Glutamatergic neuron (in vitro differentiated cells): ENCODE measurements at regions not wholly inside any gene's neighbourhood (a gene's known extent, or its start where the extent isn't known, plus 50 kb on each side); places are given as distances from the start of the nearest gene placed in this dataset.
"Not testable (repeated sequence)": the region's sequence is repeated elsewhere in the genome, so short reads cannot be mapped to it uniquely, and the experiment has no call there.

Experiments
- DNase-seq: peaks from one replicate; pipeline ENCODE4 v3.0.0; 2022
- H3K27ac Mint-ChIP-seq: one replicate; pipeline ENCODE4 v1.8.0; 2020; ENCODE audit warnings: mild to moderate bottlenecking, mixed read lengths, inconsistent platforms; ENCODE audit not compliant: unreplicated experiment
- H3K27me3 Mint-ChIP-seq: one replicate; pipeline ENCODE4 v1.8.0; 2020; ENCODE audit warnings: mild to moderate bottlenecking, moderate library complexity, mixed read lengths, inconsistent platforms; ENCODE audit not compliant: unreplicated experiment
- H3K36me3 Mint-ChIP-seq: one replicate; pipeline ENCODE4 v1.8.0; 2020; ENCODE audit warnings: mild to moderate bottlenecking, mixed read lengths, inconsistent platforms; ENCODE audit not compliant: unreplicated experiment
- H3K4me1 Mint-ChIP-seq: one replicate; pipeline ENCODE4 v1.8.0; 2020; ENCODE audit warnings: mild to moderate bottlenecking, low read depth, mixed read lengths, inconsistent platforms; ENCODE audit not compliant: unreplicated experiment
- H3K4me3 Mint-ChIP-seq: one replicate; pipeline ENCODE4 v1.8.0; 2020; ENCODE audit warnings: mild to moderate bottlenecking, mixed read lengths, inconsistent platforms; ENCODE audit not compliant: unreplicated experiment
- H3K9me3 Mint-ChIP-seq: one replicate; pipeline ENCODE4 v1.8.0; 2020; ENCODE audit warnings: mild to moderate bottlenecking, moderate library complexity, mixed read lengths, inconsistent platforms; ENCODE audit not compliant: unreplicated experiment

DNA sequence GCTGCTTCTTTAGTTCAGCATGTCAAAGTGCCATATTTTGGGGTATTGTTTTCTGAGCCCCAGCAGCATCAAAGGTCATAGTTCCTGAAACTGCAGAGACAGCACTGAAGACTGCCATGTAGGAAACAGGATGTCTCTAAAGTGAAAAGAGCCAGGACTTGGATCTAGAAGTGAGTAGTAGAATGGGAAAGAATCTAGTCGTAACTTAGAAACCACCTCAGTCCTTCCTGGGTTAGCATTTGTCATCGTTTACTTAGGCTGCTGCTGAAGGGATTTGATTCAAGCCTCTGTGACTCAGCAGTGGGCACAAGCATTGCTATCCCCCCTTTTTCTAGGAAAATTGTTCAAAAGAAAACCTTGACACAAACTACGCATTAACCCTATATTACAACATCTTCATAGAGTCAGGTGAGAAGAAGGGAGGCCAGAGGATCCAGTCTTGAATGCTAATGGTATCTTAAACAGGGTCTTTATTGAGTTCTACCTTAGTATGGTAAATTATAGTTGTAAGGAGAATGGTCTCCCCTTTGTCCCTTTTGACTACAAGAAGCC lies 108.8 kb downstream of the FAM72B start:
- not testable (repeated sequence) for H3K4me1 Mint-ChIP-seq, H3K27ac Mint-ChIP-seq, DNase-seq, H3K36me3 Mint-ChIP-seq, H3K27me3 Mint-ChIP-seq, H3K4me3 Mint-ChIP-seq, H3K9me3 Mint-ChIP-seq

- H3K9me3 Mint-ChIP-seq, H3K27me3 Mint-ChIP-seq, H3K27ac Mint-ChIP-seq, H3K36me3 Mint-ChIP-seq, H3K4me1 Mint-ChIP-seq, H3K4me3 Mint-ChIP-seq, DNase-seq: not testable (repeated sequence)
Measured at GRCh38 chr1:121076674-121077073, 107.5 kb downstream of the FAM72B start.

- H3K27me3 Mint-ChIP-seq, H3K4me1 Mint-ChIP-seq, H3K36me3 Mint-ChIP-seq, H3K9me3 Mint-ChIP-seq, DNase-seq, H3K4me3 Mint-ChIP-seq, H3K27ac Mint-ChIP-seq: not testable (repeated sequence)
Measured at GRCh38 chr1:121079655-121080054, 104.5 kb downstream of the FAM72B start.

- not testable (repeated sequence) for H3K4me1 Mint-ChIP-seq, H3K36me3 Mint-ChIP-seq, H3K9me3 Mint-ChIP-seq, H3K27me3 Mint-ChIP-seq, DNase-seq, H3K4me3 Mint-ChIP-seq, H3K27ac Mint-ChIP-seq
Measured at GRCh38 chr1:121080197-121080903, 103.8 kb downstream of the FAM72B start.

GRCh38 chr1:121080904-121081264 lies 103.3 kb downstream of the FAM72B start:
- H3K9me3 Mint-ChIP-seq, DNase-seq, H3K36me3 Mint-ChIP-seq, H3K4me3 Mint-ChIP-seq, H3K27ac Mint-ChIP-seq, H3K27me3 Mint-ChIP-seq, H3K4me1 Mint-ChIP-seq: not testable (repeated sequence)

DNA sequence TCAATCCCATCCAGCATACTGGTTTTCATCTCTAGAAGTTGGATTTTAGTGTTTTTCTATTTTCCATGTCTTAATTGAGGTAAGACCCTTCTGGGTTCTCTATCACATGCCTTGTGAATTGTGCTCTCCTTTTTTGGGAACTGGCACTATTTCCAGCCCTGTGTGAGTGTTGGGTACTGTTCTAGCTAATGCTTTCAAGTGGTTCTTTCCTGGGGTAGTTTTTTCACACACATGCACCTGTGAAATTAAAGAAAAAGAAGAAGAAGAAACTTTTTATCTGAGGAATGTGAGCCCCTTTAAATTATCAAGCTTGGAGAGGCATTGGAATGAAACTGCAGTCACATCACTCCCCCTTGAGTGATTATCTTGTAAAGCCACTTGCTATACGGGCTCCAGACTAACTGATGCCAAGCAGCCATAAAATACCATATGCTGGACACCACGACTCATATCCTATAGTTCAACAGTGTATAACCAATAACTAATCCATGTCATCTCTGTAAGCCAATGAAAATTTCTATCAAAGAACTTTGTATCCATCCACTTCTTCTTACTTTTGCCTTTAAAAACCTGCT lies 102.4 kb downstream of the FAM72B start:
- not testable (repeated sequence) for H3K27me3 Mint-ChIP-seq, H3K27ac Mint-ChIP-seq, H3K9me3 Mint-ChIP-seq

GRCh38 chr1:121082995-121083394 lies 101.1 kb downstream of the FAM72B start:
- not testable (repeated sequence) for H3K36me3 Mint-ChIP-seq, H3K4me1 Mint-ChIP-seq, H3K4me3 Mint-ChIP-seq, DNase-seq, H3K27ac Mint-ChIP-seq, H3K9me3 Mint-ChIP-seq, H3K27me3 Mint-ChIP-seq

More for the DNA sequence above, 102.4 kb downstream of the FAM72B start:
- not testable (repeated sequence) for H3K4me3 Mint-ChIP-seq, DNase-seq, H3K4me1 Mint-ChIP-seq, H3K36me3 Mint-ChIP-seq

GRCh38 chr1:121086249-121086648 lies 97.9 kb downstream of the FAM72B start:
- not testable (repeated sequence) for H3K27ac Mint-ChIP-seq, H3K4me1 Mint-ChIP-seq, H3K4me3 Mint-ChIP-seq, DNase-seq, H3K36me3 Mint-ChIP-seq, H3K27me3 Mint-ChIP-seq, H3K9me3 Mint-ChIP-seq

- not testable (repeated sequence) for H3K9me3 Mint-ChIP-seq, H3K36me3 Mint-ChIP-seq, H3K4me3 Mint-ChIP-seq, H3K27ac Mint-ChIP-seq, DNase-seq, H3K4me1 Mint-ChIP-seq, H3K27me3 Mint-ChIP-seq
Measured at GRCh38 chr1:121087221-121087620, 96.9 kb downstream of the FAM72B start.

- not testable (repeated sequence) for DNase-seq, H3K4me3 Mint-ChIP-seq, H3K27ac Mint-ChIP-seq, H3K4me1 Mint-ChIP-seq, H3K27me3 Mint-ChIP-seq, H3K36me3 Mint-ChIP-seq, H3K9me3 Mint-ChIP-seq
Measured at GRCh38 chr1:121088568-121088967, 95.6 kb downstream of the FAM72B start.

GRCh38 chr1:121092329-121092968 lies 91.7 kb downstream of the FAM72B start:
- DNase-seq, H3K27ac Mint-ChIP-seq, H3K27me3 Mint-ChIP-seq, H3K36me3 Mint-ChIP-seq, H3K4me1 Mint-ChIP-seq, H3K9me3 Mint-ChIP-seq, H3K4me3 Mint-ChIP-seq: not testable (repeated sequence)

- H3K4me3 Mint-ChIP-seq, DNase-seq, H3K4me1 Mint-ChIP-seq, H3K36me3 Mint-ChIP-seq, H3K9me3 Mint-ChIP-seq, H3K27ac Mint-ChIP-seq, H3K27me3 Mint-ChIP-seq: not testable (repeated sequence)
Measured at GRCh38 chr1:121095014-121095413, 89.1 kb downstream of the FAM72B start.
